Astrocyte of the spinal cord (primary cell): ENCODE measurements at regions not wholly inside any gene's neighbourhood (a gene's known extent, or its start where the extent isn't known, plus 50 kb on each side); places are given as distances from the start of the nearest gene placed in this dataset.
"Not testable (repeated sequence)": the region's sequence is repeated elsewhere in the genome, so short reads cannot be mapped to it uniquely, and the experiment has no call there.

Experiments
- DNase-seq: peaks from one replicate; pipeline ENCODE4 v3.0.0; 2011; ENCODE audit warnings: low read depth, low spot score
- H3K4me3 ChIP-seq: 2 replicates; pipeline ENCODE4 v1.5.1; 2011; ENCODE audit warnings: low read depth, mild to moderate bottlenecking, low read length, moderate library complexity
- CTCF ChIP-seq: IDR thresholded peaks from 2 replicates; pipeline ENCODE4 v1.5.1; 2012; ENCODE audit warnings: low read depth, mild to moderate bottlenecking, low read length, inconsistent platforms
- in situ Hi-C: cut with HindIII; loops from 2 replicates; pipeline ENCODE4 v1.10.0; 2017; ENCODE audit warnings: low sequenced_read_pairs

- H3K4me3 ChIP-seq = no peak overlapping the region
- no peak for TF ChIP-seq CTCF
- no peak for DNase-seq
- in situ Hi-C loops = no loop called here
Measured at GRCh38 chr7:41403291-41403690, 299.6 kb downstream of the INHBA start.

- in situ Hi-C loops = no loop called here
- no peak for TF ChIP-seq CTCF
- DNase-seq = no peak
- H3K4me3 ChIP-seq = no peak overlapping the region
Measured at GRCh38 chr7:41401833-41402232, 301.1 kb downstream of the INHBA start.

GRCh38 chr7:41399171-41399570, 303.7 kb downstream of the INHBA start:
- no peak for TF ChIP-seq CTCF
- DNase-seq = no peak
- in situ Hi-C loops = no loop called here
- H3K4me3 ChIP-seq = no peak overlapping the region

- in situ Hi-C loops = no loop called here
- no peak overlapping the region for H3K4me3 ChIP-seq
- no peak for TF ChIP-seq CTCF
- no peak for DNase-seq
Measured at GRCh38 chr7:41391818-41392217, 311.1 kb downstream of the INHBA start.

- in situ Hi-C loops = not testable (repeated sequence)
Measured at GRCh38 chr7:41388933-41389332, 314.0 kb downstream of the INHBA start.

GRCh38 chr7:41385996-41386395, 316.9 kb downstream of the INHBA start:
- H3K4me3 ChIP-seq = no peak overlapping the region
- in situ Hi-C loops = no loop called here
- no peak for DNase-seq
- no peak for TF ChIP-seq CTCF

More at GRCh38 chr7:41388933-41389332, 314.0 kb downstream of the INHBA start:
- H3K4me3 ChIP-seq, DNase-seq: not testable (repeated sequence)

GRCh38 chr7:41384418-41384817, 318.5 kb downstream of the INHBA start:
- TF ChIP-seq CTCF = no peak
- no peak overlapping the region for H3K4me3 ChIP-seq
- no peak for DNase-seq
- in situ Hi-C loops = no loop called here
